GM19372 (cell line): ENCODE measurements at regions not wholly inside any gene's neighbourhood (a gene's known extent, or its start where the extent isn't known, plus 50 kb on each side); places are given as distances from the start of the nearest gene placed in this dataset.

ENCODE experiments used
- ATAC-seq: cut with Tn5 transposase; IDR thresholded peaks from one replicate; pipeline ENCODE4 v1.9.1; 2021; ENCODE audit warnings: mild to moderate bottlenecking, low read depth, moderate library complexity; ENCODE audit not compliant: unreplicated experiment

GRCh38 chr21:27418346-27418745, 451.5 kb upstream of the ADAMTS5 start:
- ATAC-seq: no peak

- ATAC-seq: no peak
Measured at GRCh38 chr21:27412530-27412929, 445.6 kb upstream of the ADAMTS5 start.

- no peak for ATAC-seq
Measured at GRCh38 chr21:27408826-27409225, 441.9 kb upstream of the ADAMTS5 start.

GRCh38 chr21:27407271-27407670, 440.4 kb upstream of the ADAMTS5 start:
- ATAC-seq: no peak

GRCh38 chr21:27406300-27407009, 439.6 kb upstream of the ADAMTS5 start:
- ATAC-seq: no peak

GRCh38 chr21:27403011-27403410, 436.1 kb upstream of the ADAMTS5 start:
- ATAC-seq: no peak

- no peak for ATAC-seq
Measured at GRCh38 chr21:27400045-27400444, 433.2 kb upstream of the ADAMTS5 start.

- ATAC-seq: no peak
Measured at GRCh38 chr21:27397578-27397977, 430.7 kb upstream of the ADAMTS5 start.

- ATAC-seq: no peak
Measured at GRCh38 chr21:27393726-27394125, 426.8 kb upstream of the ADAMTS5 start.

- no peak for ATAC-seq
Measured at GRCh38 chr21:27391990-27392389, 425.1 kb upstream of the ADAMTS5 start.

- no peak for ATAC-seq
Measured at GRCh38 chr21:27390384-27390783, 423.5 kb upstream of the ADAMTS5 start.

GRCh38 chr21:27388825-27389224, 421.9 kb upstream of the ADAMTS5 start:
- ATAC-seq: no peak

- ATAC-seq: no peak
Measured at GRCh38 chr21:27382404-27382803, 415.5 kb upstream of the ADAMTS5 start.

GRCh38 chr21:27380303-27380702, 413.4 kb upstream of the ADAMTS5 start:
- ATAC-seq: no peak

- no peak for ATAC-seq
Measured at GRCh38 chr21:27379354-27379753, 412.5 kb upstream of the ADAMTS5 start.

GRCh38 chr21:27372381-27372780, 405.5 kb upstream of the ADAMTS5 start:
- no peak for ATAC-seq

GRCh38 chr21:27371975-27372331, 405.1 kb upstream of the ADAMTS5 start:
- no peak for ATAC-seq

- no peak for ATAC-seq
Measured at GRCh38 chr21:27371115-27371974, 404.5 kb upstream of the ADAMTS5 start.

GRCh38 chr21:27369978-27370571, 403.2 kb upstream of the ADAMTS5 start:
- no peak for ATAC-seq

GRCh38 chr21:27369234-27369633, 402.3 kb upstream of the ADAMTS5 start:
- no peak for ATAC-seq

- ATAC-seq: no peak
Measured at GRCh38 chr21:27366646-27367235, 399.9 kb upstream of the ADAMTS5 start.
